ENCODE measurements at regions not wholly inside any gene's neighbourhood (a gene's known extent, or its start where the extent isn't known, plus 50 kb on each side); places are given as distances from the start of the nearest gene placed in this dataset.

GRCh38 chr12:65602253-65602609 lies 222.1 kb upstream of the HMGA2 start:
- peaks cover 16% of the 10 kb centered on the region for H3K36me3 ChIP-seq (ENCODE audit: low read depth)
- H3K27ac ChIP-seq (ENCODE audit: poor library complexity, severe bottlenecking): peak overlapping the region; percentile 100
- peak overlapping the region; percentile 35 for H3K4me3 ChIP-seq (ENCODE audit: severe bottlenecking)
- no peak for ATAC-seq (ENCODE audit: low read depth)
- H3K27me3 ChIP-seq (ENCODE audit: insufficient read depth, poor library complexity, severe bottlenecking): no peaks in the 10 kb centered on the region
- H3K4me1 ChIP-seq (ENCODE audit: insufficient read depth, poor library complexity, severe bottlenecking): peaks cover 43% of the 10 kb centered on the region
- no peak for DNase-seq (ENCODE audit: low spot score)
- no peaks in the 10 kb centered on the region for H3K9me3 ChIP-seq (ENCODE audit: severe bottlenecking)
- no peak for TF ChIP-seq CTCF (IDR thresholded peaks at IDR 0.05; ENCODE audit: poor library complexity, severe bottlenecking)

GRCh38 chr12:65602610-65603295 lies 221.5 kb upstream of the HMGA2 start:
- H3K27ac ChIP-seq (ENCODE audit: poor library complexity, severe bottlenecking): peak overlapping the region; percentile 100
- peak overlapping the region; percentile 35 for H3K4me3 ChIP-seq (ENCODE audit: severe bottlenecking)

GRCh38 chr12:65603438-65604351 lies 220.6 kb upstream of the HMGA2 start:
- ATAC-seq (ENCODE audit: low read depth): peak; percentile 34
- peaks cover 51% of the 10 kb centered on the region for H3K4me1 ChIP-seq (ENCODE audit: insufficient read depth, poor library complexity, severe bottlenecking)
- no peaks in the 10 kb centered on the region for H3K27me3 ChIP-seq (ENCODE audit: insufficient read depth, poor library complexity, severe bottlenecking)
- no peaks in the 10 kb centered on the region for H3K9me3 ChIP-seq (ENCODE audit: severe bottlenecking)
- no peak for TF ChIP-seq CTCF (IDR thresholded peaks at IDR 0.05; ENCODE audit: poor library complexity, severe bottlenecking)
- peak overlapping the region; percentile 100 for H3K27ac ChIP-seq (ENCODE audit: poor library complexity, severe bottlenecking)
- H3K4me3 ChIP-seq (ENCODE audit: severe bottlenecking): peak overlapping the region; percentile 35
- no peak for DNase-seq (ENCODE audit: low spot score)
- peaks cover 16% of the 10 kb centered on the region for H3K36me3 ChIP-seq (ENCODE audit: low read depth)

More at GRCh38 chr12:65602610-65603295, 221.5 kb upstream of the HMGA2 start:
- peak; percentile 90 for DNase-seq (ENCODE audit: low spot score)
- H3K4me1 ChIP-seq (ENCODE audit: insufficient read depth, poor library complexity, severe bottlenecking): peaks cover 43% of the 10 kb centered on the region
- no peaks in the 10 kb centered on the region for H3K27me3 ChIP-seq (ENCODE audit: insufficient read depth, poor library complexity, severe bottlenecking)
- no peaks in the 10 kb centered on the region for H3K9me3 ChIP-seq (ENCODE audit: severe bottlenecking)
- ATAC-seq (ENCODE audit: low read depth): peak; percentile 92
- peaks cover 16% of the 10 kb centered on the region for H3K36me3 ChIP-seq (ENCODE audit: low read depth)
- peak; percentile 90 for TF ChIP-seq CTCF (IDR thresholded peaks at IDR 0.05; ENCODE audit: poor library complexity, severe bottlenecking)

GRCh38 chr12:65605019-65605418 lies 219.3 kb upstream of the HMGA2 start:
- Histone ChIP-seq H3K36me3 (ENCODE audit: low read depth) (peaks cover 16% of the 10 kb centered on the region), H3K4me1 (ENCODE audit: insufficient read depth, poor library complexity, severe bottlenecking) (peaks cover 62% of the 10 kb centered on the region), H3K27ac (ENCODE audit: poor library complexity, severe bottlenecking) (peak overlapping the region; percentile 100), H3K27me3 (ENCODE audit: insufficient read depth, poor library complexity, severe bottlenecking) (no peaks in the 10 kb centered on the region), H3K9me3 (ENCODE audit: severe bottlenecking) (no peaks in the 10 kb centered on the region), H3K4me3 (ENCODE audit: severe bottlenecking) (no peak overlapping the region)
- ATAC-seq (ENCODE audit: low read depth) (no peak), DNase-seq (ENCODE audit: low spot score) (no peak)
- TF ChIP-seq CTCF (IDR thresholded peaks at IDR 0.05; ENCODE audit: poor library complexity, severe bottlenecking): no peak

Measured in RWPE2 (cell line).